NCI-H510A treated with DMSO at 0.1 percent for 48 hours (cell line): ENCODE measurements at regions not wholly inside any gene's neighbourhood (a gene's known extent, or its start where the extent isn't known, plus 50 kb on each side); places are given as distances from the start of the nearest gene placed in this dataset.

Experiments used
- DNase-seq: peaks from one replicate; lab custom pipeline; 2025; lab: John Stamatoyannopoulos, UW

- DNase-seq: no peak
Measured at GRCh38 chr2:79355569-79355968, 157.3 kb upstream of the CTNNA2 start.

DNA sequence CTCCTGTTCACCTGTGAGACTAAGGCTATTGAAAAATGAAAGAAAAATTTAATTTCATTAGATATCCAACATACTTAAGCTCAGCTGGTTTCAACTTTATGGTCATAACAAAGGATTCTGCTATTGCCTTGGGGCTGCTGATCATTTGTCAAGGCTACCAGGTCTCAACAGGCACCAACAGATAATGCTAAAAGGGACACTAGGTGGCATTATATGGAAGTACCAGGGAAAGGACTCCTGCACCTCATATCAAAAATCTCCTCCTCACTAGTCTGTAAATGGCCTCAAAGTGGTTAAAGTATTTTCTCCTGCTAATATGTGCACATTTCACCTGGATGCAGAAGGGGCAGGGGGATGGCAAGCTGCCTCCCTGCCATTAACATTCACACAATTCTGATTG, 167.9 kb upstream of the REG3A start:
- no peak for DNase-seq

DNA sequence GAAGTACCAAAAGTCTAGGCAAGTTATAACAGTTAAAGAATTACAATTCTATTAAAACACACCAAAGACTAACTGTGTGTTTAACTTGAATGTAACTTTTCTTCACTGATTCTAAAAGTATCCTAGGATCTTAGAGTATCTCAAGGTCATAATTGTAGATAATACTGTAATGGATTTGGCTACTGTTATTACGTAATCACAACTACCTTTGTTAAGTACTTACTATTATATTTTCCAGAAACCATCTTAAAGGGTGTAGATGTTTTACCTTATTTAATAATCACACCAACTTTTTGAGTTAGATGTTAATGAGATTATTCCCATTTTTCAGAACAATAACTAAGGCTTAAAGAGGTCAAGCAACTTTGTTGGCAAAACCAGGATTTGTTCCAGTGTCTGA, 161.3 kb upstream of the REG3A start:
- no peak for DNase-seq

- no peak for DNase-seq
Measured at GRCh38 chr2:79294994-79295393, 135.4 kb upstream of the REG3A start.

DNA sequence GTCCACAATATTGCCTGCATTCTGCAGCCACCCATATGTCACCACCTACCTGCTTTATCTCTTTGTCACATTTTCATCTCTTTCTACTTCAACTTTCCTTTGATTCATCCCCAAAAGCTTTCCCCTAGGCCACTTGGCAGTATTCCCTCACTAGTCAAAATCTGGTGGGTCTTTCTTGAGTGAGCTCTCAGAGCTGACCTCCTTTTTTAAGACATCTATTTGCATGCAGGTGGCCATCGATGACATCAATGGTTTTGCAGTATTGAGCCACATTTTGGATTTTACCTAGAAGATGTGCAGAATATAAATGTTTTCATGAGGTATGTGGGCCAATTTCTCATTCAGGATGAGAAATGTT, 133.4 kb upstream of the REG3A start:
- DNase-seq: no peak

- DNase-seq: no peak
Measured at GRCh38 chr2:79292239-79292957, 132.8 kb upstream of the REG3A start.

- no peak for DNase-seq
Measured at GRCh38 chr2:79275863-79276262, 116.3 kb upstream of the REG3A start.

DNA sequence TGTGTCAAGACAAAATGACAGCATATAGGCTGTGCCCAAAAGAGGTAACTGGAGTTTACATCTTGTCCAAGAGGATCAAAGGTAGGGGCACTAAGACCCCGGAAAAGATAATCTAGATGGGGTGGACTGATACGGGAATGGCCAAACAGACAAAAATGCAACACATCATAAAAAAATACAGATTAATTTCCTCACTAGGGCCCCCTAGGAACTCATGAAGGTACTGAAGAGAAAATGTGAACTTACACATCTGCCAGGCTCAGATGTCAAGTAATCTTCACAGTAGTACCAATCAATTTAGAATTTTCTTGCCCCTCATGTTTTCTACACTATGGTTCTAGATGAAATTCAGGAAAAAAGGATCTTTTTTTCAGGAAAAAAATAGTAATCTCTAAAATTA, 115.6 kb upstream of the REG3A start:
- DNase-seq: no peak

DNA sequence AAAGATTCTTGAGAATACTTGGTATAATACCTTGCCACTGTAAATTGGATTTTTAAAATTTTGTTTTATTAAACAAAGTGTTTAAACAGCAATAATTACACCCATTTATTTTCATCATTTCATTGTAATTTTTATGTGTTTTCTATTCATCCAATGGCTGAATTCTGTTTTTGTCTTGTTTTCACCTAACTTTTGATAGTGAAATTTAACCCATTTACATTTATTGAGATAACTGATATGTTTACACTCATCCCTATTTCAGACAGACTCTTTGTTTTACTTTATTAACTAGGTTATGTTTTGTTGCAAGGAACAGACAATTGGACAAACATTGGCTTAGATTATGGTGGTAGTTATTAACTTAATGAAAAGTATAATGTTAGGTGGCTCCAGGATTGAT, 113.1 kb upstream of the REG3A start:
- DNase-seq: no peak

DNA sequence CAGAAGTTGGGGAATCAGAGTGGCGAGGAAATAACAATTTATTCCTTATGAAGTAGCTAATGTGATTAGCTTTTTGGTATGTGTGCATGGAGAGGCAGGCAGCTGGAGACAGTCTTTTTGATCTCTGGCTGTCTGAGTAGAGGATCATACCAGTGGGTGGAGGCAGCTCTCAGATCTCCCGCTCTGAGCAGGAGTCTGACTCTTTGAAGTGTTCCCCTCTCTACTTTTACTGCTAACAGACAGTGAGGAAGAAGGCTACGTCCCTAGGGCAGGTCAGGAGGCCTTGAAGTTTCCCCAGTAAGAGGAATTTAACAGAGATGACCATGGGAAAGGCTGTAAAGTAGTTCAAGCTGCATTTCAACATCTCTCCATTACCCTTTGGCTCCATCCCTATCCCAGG, 111.9 kb upstream of the REG3A start:
- DNase-seq: no peak

- DNase-seq: no peak
Measured at GRCh38 chr2:79260848-79261247, 101.3 kb upstream of the REG3A start.

GRCh38 chr2:79259959-79260358, 100.4 kb upstream of the REG3A start:
- no peak for DNase-seq

DNA sequence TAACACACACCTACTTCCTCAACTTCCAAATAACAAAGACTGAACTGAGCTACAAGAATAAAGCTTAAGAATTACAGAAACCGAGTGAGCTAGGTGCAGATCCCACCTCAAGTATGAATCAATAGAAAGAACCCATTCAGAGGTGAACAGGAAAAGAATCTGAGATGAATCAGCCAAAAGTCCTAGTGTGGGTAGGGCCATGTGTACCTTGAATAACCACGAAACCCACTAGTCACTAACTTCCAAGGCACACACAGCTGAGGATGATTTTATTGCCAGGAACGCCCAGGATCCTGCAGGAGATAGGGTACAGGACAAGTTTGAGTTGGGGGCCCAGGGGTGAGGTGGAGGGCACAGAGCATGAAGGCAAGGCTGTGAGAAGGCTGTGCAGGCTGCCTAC, 99.7 kb upstream of the REG3A start:
- no peak for DNase-seq

GRCh38 chr2:79253243-79253774, 93.8 kb upstream of the REG3A start:
- DNase-seq: no peak

DNA sequence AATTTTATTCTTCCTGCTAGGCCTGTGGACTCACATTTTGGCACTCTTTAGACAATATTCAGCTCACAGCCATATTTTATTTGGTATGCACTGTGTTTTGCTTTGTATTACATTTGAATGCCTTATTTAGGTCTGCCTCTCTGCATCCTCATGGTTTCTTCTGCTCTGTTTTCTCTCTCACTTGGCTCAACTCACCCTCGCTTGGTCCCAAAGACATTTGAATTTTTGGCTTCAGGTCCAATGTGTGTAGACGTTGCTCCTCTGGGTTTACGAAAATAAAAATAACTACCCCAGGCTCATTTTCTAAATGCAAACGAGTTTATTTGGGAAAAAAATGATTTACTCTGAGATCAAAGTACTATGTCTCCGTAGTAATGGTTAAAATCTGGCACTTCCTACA, 91.1 kb upstream of the REG3A start:
- DNase-seq: no peak

- DNase-seq: no peak
Measured at GRCh38 chr2:79248776-79249175, 89.2 kb upstream of the REG3A start.

GRCh38 chr2:79235135-79235534, 75.6 kb upstream of the REG3A start:
- DNase-seq: no peak

GRCh38 chr2:79223539-79223938, 64.0 kb upstream of the REG3A start:
- DNase-seq: peak; percentile 1

DNA sequence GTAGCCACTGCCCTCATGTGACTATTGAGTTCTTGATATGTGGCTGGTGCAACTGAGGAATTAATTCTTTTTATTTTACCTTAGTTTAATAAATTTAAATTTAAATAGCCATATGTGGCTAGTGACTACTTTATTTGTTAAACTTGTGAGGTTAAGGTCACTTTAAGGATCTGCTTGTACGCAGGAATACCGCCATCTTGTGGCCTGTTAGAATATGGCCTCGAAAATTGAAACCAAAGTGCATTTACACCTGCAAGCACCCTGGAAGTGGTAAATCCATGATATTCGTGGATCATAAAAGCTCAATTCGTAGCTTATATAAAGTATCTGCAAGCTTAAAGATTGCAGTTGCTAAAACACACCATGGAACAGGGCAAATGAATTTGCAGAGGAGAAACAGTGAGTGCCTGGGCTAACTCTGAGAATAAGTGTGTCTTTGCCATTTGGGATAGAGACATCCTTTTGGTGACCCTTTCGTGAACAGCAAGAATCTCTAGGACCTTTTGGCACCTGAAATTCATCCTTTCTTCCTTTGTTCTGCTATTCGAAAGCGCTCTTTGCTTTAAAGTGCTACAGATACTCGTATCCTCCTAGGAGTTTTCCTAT, 59.9 kb upstream of the REG3A start:
- DNase-seq: peak; percentile 59

GRCh38 chr2:79210274-79210917, 50.8 kb upstream of the REG3A start:
- DNase-seq: no peak
